ENCODE measurements at regions not wholly inside any gene's neighbourhood (a gene's known extent, or its start where the extent isn't known, plus 50 kb on each side); places are given as distances from the start of the nearest gene placed in this dataset.
A peak's percentile ranks its signal among the peaks of the same experiment; 100 is the strongest.

- Histone ChIP-seq H3K27ac (ENCODE audit: low read depth, low read length) (no peak overlapping the region), H3K4me2 (ENCODE audit: low read depth, low read length, poor library complexity, severe bottlenecking) (no peak overlapping the region), H4K20me1 (ENCODE audit: low read depth, low read length) (no peaks in the 10 kb centered on the region), H3F3A (ENCODE audit: insufficient read depth) (no peaks in the 10 kb centered on the region), H3K9ac (ENCODE audit: low read length) (no peak overlapping the region), H3K9me3 (ENCODE audit: insufficient read depth, low read length) (no peaks in the 10 kb centered on the region), H3K9me2 (replicated peaks; ENCODE audit: insufficient read depth, low read length) (no peaks in the 10 kb centered on the region), H3K79me2 (ENCODE audit: insufficient read depth, low read length) (no peaks in the 10 kb centered on the region), H3K4me3 (ENCODE audit: insufficient read depth, low read length, poor library complexity, severe bottlenecking) (no peak overlapping the region), H3K27me3 (ENCODE audit: low read length) (no peaks in the 10 kb centered on the region), H2AFZ (ENCODE audit: low read depth, low read length, severe bottlenecking) (no peak overlapping the region), H3K36me3 (ENCODE audit: low read length) (no peaks in the 10 kb centered on the region)
- TF ChIP-seq EZH2phosphoT487 (conservative IDR thresholded peaks at IDR 0.05; ENCODE audit: low read length) (no peak), CTCF (IDR thresholded peaks at IDR 0.05; ENCODE audit: insufficient read depth, low read length, poor library complexity, severe bottlenecking) (no peak)
These were observed 359.5 kb upstream of the ARGLU1 start for GRCh38 chr13:106927421-106927820.

- peaks cover 8% of the 10 kb centered on the region for H3F3A ChIP-seq (ENCODE audit: insufficient read depth)
- H3K27ac ChIP-seq (ENCODE audit: low read depth, low read length) = no peak overlapping the region
- no peaks in the 10 kb centered on the region for H3K27me3 ChIP-seq (ENCODE audit: low read length)
- H3K9me2 ChIP-seq (replicated peaks; ENCODE audit: insufficient read depth, low read length) = no peaks in the 10 kb centered on the region
- H3K4me3 ChIP-seq (ENCODE audit: insufficient read depth, low read length, poor library complexity, severe bottlenecking) = no peak overlapping the region
- no peaks in the 10 kb centered on the region for H3K9me3 ChIP-seq (ENCODE audit: insufficient read depth, low read length)
- H3K79me2 ChIP-seq (ENCODE audit: insufficient read depth, low read length) = no peaks in the 10 kb centered on the region
- H2AFZ ChIP-seq (ENCODE audit: low read depth, low read length, severe bottlenecking) = no peak overlapping the region
- H3K9ac ChIP-seq (ENCODE audit: low read length) = no peak overlapping the region
- TF ChIP-seq EZH2phosphoT487 (conservative IDR thresholded peaks at IDR 0.05; ENCODE audit: low read length) = no peak
- no peak overlapping the region for H3K4me2 ChIP-seq (ENCODE audit: low read depth, low read length, poor library complexity, severe bottlenecking)
- H4K20me1 ChIP-seq (ENCODE audit: low read depth, low read length) = no peaks in the 10 kb centered on the region
- H3K36me3 ChIP-seq (ENCODE audit: low read length) = no peaks in the 10 kb centered on the region
These were observed 354.4 kb upstream of the ARGLU1 start for GRCh38 chr13:106922384-106922783.

GRCh38 chr13:106919638-106920037, 351.7 kb upstream of the ARGLU1 start:
- Histone ChIP-seq H2AFZ (ENCODE audit: low read depth, low read length, severe bottlenecking) (peak overlapping the region; percentile 31), H3K27ac (ENCODE audit: low read depth, low read length) (peak overlapping the region; percentile 52), H3K4me2 (ENCODE audit: low read depth, low read length, poor library complexity, severe bottlenecking) (peak overlapping the region; percentile 52)

More at GRCh38 chr13:106919638-106920037, 351.7 kb upstream of the ARGLU1 start:
- H3F3A ChIP-seq (ENCODE audit: insufficient read depth) = peaks cover 8% of the 10 kb centered on the region
- H4K20me1 ChIP-seq (ENCODE audit: low read depth, low read length) = no peaks in the 10 kb centered on the region
- peak overlapping the region; percentile 1 for H3K4me3 ChIP-seq (ENCODE audit: insufficient read depth, low read length, poor library complexity, severe bottlenecking)
- no peaks in the 10 kb centered on the region for H3K9me3 ChIP-seq (ENCODE audit: insufficient read depth, low read length)
- H3K9me2 ChIP-seq (replicated peaks; ENCODE audit: insufficient read depth, low read length) = no peaks in the 10 kb centered on the region
- TF ChIP-seq CTCF (IDR thresholded peaks at IDR 0.05; ENCODE audit: insufficient read depth, low read length, poor library complexity, severe bottlenecking) = no peak
- no peak for TF ChIP-seq EZH2phosphoT487 (conservative IDR thresholded peaks at IDR 0.05; ENCODE audit: low read length)
- H3K9ac ChIP-seq (ENCODE audit: low read length) = no peak overlapping the region
- H3K27me3 ChIP-seq (ENCODE audit: low read length) = no peaks in the 10 kb centered on the region
- H3K79me2 ChIP-seq (ENCODE audit: insufficient read depth, low read length) = no peaks in the 10 kb centered on the region
- no peaks in the 10 kb centered on the region for H3K36me3 ChIP-seq (ENCODE audit: low read length)

All from SU-DHL-6 (cell line).